H54 (cell line): ENCODE measurements at regions not wholly inside any gene's neighbourhood (a gene's known extent, or its start where the extent isn't known, plus 50 kb on each side); places are given as distances from the start of the nearest gene placed in this dataset.
"Not testable (repeated sequence)": the region's sequence is repeated elsewhere in the genome, so short reads cannot be mapped to it uniquely, and the experiment has no call there.

Experiments
- DNase-seq: peaks from one replicate; pipeline ENCODE4 v3.0.0; 2011; ENCODE audit warnings: low spot score, mixed read lengths; ENCODE audit not compliant: insufficient read length
- FAIRE-seq: peaks from 3 replicates; lab custom pipeline; 2011; peaks lifted over from hg19 to GRCh38; lab: Jason Lieb, UNC
- POLR2A ChIP-seq: IDR thresholded peaks from 2 replicates; pipeline ENCODE4 v1.6.1; 2011; ENCODE audit warnings: low read depth, mild to moderate bottlenecking, low read length

- FAIRE-seq (no peak), DNase-seq (no peak)
- no peak for TF ChIP-seq POLR2A
Measured at GRCh38 chr3:64783200-64783599, 95.4 kb upstream of the ADAMTS9 start.

GRCh38 chr3:64780923-64781322 is 93.1 kb upstream of the ADAMTS9 start:
- not testable (repeated sequence) for FAIRE-seq

GRCh38 chr3:64773137-64773536 is 85.3 kb upstream of the ADAMTS9 start:
- TF ChIP-seq POLR2A = no peak
- FAIRE-seq (no peak), DNase-seq (no peak)

More at GRCh38 chr3:64780923-64781322, 93.1 kb upstream of the ADAMTS9 start:
- not testable (repeated sequence) for DNase-seq

- DNase-seq (no peak), FAIRE-seq (no peak)
- TF ChIP-seq POLR2A = no peak
Measured at GRCh38 chr3:64766440-64766839, 78.6 kb upstream of the ADAMTS9 start.

- TF ChIP-seq POLR2A = no peak
- FAIRE-seq = no peak
- DNase-seq = no peak
Measured at GRCh38 chr3:64765947-64766346, 78.1 kb upstream of the ADAMTS9 start.

- TF ChIP-seq POLR2A = no peak
- DNase-seq (no peak), FAIRE-seq (no peak)
Measured at GRCh38 chr3:64764386-64764929, 76.7 kb upstream of the ADAMTS9 start.

- no peak for DNase-seq
- no peak for FAIRE-seq
- TF ChIP-seq POLR2A = no peak
Measured at GRCh38 chr3:64763980-64764379, 76.2 kb upstream of the ADAMTS9 start.

GRCh38 chr3:64761729-64762128 is 73.9 kb upstream of the ADAMTS9 start:
- no peak for TF ChIP-seq POLR2A
- no peak for FAIRE-seq
- no peak for DNase-seq

GRCh38 chr3:64760258-64760657 is 72.5 kb upstream of the ADAMTS9 start:
- no peak for DNase-seq
- no peak for FAIRE-seq
- no peak for TF ChIP-seq POLR2A

GRCh38 chr3:64759811-64760210 is 72.0 kb upstream of the ADAMTS9 start:
- FAIRE-seq (no peak), DNase-seq (no peak)
- TF ChIP-seq POLR2A = no peak

GRCh38 chr3:64756398-64756986 is 68.7 kb upstream of the ADAMTS9 start:
- FAIRE-seq = no peak
- no peak for TF ChIP-seq POLR2A
- DNase-seq = no peak

GRCh38 chr3:64748244-64748904 is 60.6 kb upstream of the ADAMTS9 start:
- no peak for FAIRE-seq
- DNase-seq = no peak
- no peak for TF ChIP-seq POLR2A

- no peak for FAIRE-seq
- TF ChIP-seq POLR2A = no peak
- no peak for DNase-seq
Measured at GRCh38 chr3:64747679-64748078, 59.9 kb upstream of the ADAMTS9 start.

GRCh38 chr3:64743887-64744243 is 56.1 kb upstream of the ADAMTS9 start:
- DNase-seq = no peak
- no peak for FAIRE-seq
- no peak for TF ChIP-seq POLR2A

- FAIRE-seq = no peak
- no peak for DNase-seq
- TF ChIP-seq POLR2A = no peak
Measured at GRCh38 chr3:64743156-64743886, 55.5 kb upstream of the ADAMTS9 start.
